ENCODE measurements at regions not wholly inside any gene's neighbourhood (a gene's known extent, or its start where the extent isn't known, plus 50 kb on each side); places are given as distances from the start of the nearest gene placed in this dataset.

DNA sequence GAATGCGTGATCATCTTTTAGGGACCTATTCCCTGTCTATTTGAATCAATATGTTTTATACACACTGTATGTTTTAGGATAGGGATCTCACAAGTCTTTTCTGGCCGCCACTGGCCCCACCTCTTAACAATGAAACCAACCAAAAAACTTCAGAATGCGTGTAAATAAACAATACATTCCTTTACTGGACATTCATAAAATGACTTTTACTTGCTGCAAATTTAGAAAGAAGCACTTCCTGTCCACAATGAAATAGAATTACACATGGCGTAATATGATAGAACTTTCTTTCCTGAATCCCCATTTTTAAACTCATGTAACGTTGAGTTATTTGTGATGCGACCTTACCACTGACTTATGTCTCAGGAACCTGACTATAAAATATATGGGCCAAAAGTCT is 233.6 kb downstream of the SLITRK6 start:
- TF ChIP-seq POLR2A (IDR thresholded peaks at IDR 0.05; ENCODE audit: low read length) (no peak), GATA1 (IDR thresholded peaks at IDR 0.05; ENCODE audit: low read depth, low read length) (no peak)

Measured in erythroblast (primary cell).